OCI-LY1 (cell line): ENCODE measurements at regions not wholly inside any gene's neighbourhood (a gene's known extent, or its start where the extent isn't known, plus 50 kb on each side); places are given as distances from the start of the nearest gene placed in this dataset.

Experiments
- EZH2 ChIP-seq: fragments of 200-600 bp; sonication (generic), shearing (Covaris generic); IDR thresholded peaks from 2 replicates; pipeline ENCODE4 v1.8.0; 2017; ENCODE audit warnings: borderline replicate concordance, mixed run types, mild to moderate bottlenecking, antibody characterized with exemption, low read length, moderate library complexity, mixed read lengths
- TF ChIP-seq, protein P1 (sequence below): fragments of 200-600 bp; sonication (generic), shearing (Covaris generic); IDR thresholded peaks from 2 replicates; pipeline ENCODE4 v1.5.1; 2017; ENCODE audit warnings: mild to moderate bottlenecking, antibody characterized with exemption, low read length, moderate library complexity, mixed read lengths

DNA sequence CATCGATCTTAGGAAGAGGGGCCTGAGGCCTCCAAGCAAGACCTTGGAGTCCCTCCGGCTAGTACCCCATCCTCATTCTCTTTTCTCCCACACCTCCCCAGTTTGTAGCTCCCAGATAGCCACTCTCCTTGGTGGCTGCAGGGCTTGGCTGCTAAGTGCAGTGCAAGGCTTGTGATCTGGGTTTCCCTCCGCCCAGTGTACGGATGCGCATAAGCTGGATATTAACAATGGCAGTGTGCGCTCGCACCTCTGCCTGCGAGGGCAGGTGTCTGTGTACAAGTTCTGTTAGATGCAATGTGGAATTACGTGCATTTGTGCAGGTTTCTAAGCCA is 71.0 kb upstream of the TBCA start:
- TF ChIP-seq, protein P1, sequence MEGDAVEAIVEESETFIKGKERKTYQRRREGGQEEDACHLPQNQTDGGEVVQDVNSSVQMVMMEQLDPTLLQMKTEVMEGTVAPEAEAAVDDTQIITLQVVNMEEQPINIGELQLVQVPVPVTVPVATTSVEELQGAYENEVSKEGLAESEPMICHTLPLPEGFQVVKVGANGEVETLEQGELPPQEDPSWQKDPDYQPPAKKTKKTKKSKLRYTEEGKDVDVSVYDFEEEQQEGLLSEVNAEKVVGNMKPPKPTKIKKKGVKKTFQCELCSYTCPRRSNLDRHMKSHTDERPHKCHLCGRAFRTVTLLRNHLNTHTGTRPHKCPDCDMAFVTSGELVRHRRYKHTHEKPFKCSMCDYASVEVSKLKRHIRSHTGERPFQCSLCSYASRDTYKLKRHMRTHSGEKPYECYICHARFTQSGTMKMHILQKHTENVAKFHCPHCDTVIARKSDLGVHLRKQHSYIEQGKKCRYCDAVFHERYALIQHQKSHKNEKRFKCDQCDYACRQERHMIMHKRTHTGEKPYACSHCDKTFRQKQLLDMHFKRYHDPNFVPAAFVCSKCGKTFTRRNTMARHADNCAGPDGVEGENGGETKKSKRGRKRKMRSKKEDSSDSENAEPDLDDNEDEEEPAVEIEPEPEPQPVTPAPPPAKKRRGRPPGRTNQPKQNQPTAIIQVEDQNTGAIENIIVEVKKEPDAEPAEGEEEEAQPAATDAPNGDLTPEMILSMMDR = no peak
- TF ChIP-seq EZH2 = no peak
